A549 (cell line): ENCODE measurements at regions not wholly inside any gene's neighbourhood (a gene's known extent, or its start where the extent isn't known, plus 50 kb on each side); places are given as distances from the start of the nearest gene placed in this dataset.

ENCODE experiments used
- ATAC-seq, 2 experiments: fragments of 200-7000 bp in 1 of 2; fragments of >200 bp in 1 of 2; cut with Nextera tagmentation in 1 of 2; cut with Tn5 transposase in 1 of 2; 3 replicates each; pipeline versions ENCODE4 v1.8.0 to v1.9.1; 2018 to 2020; ENCODE audit warnings: mild to moderate bottlenecking in 1 of 2, moderate library complexity in 1 of 2
- CTCF ChIA-PET: fragments of 300-600 bp; sonication (Branson Sonifier 250); formaldehyde crosslinking; extraction: SDS; loops from one replicate; lab custom pipeline; 2021; ENCODE audit warnings: antibody characterized with exemption, inconsistent platforms; lab: Yijun Ruan, JAX
- POLR2A ChIA-PET: fragments of 350-600 bp; formaldehyde crosslinking; extraction: SDS; loops from one replicate; lab custom pipeline; 2021; ENCODE audit warnings: antibody characterized with exemption, inconsistent platforms; lab: Yijun Ruan, JAX
- DNase-seq, 2 experiments: peaks; one replicate each; pipeline versions ENCODE4 v3.0.0 to v3.0.0-alpha.2; 2011 to 2016; ENCODE audit warnings: low read depth in 1 of 2, low spot score in 1 of 2
- FAIRE-seq: peaks from 2 replicates; lab custom pipeline; 2011; peaks lifted over from hg19 to GRCh38; lab: Jason Lieb, UNC
- H3K27ac ChIP-seq, 2 experiments: fragments of >200 bp; sonication (Bioruptor Twin); formaldehyde crosslinking; 3 replicates each; pipeline ENCODE4 v1.5.1; 2016 to 2017
- H3K4me1 ChIP-seq: fragments of >200 bp; sonication (Bioruptor Twin); formaldehyde crosslinking; 3 replicates; pipeline ENCODE4 v1.6.1; 2016
- H3K4me2 ChIP-seq: fragments of >200 bp; sonication (Bioruptor Twin); formaldehyde crosslinking; 3 replicates; pipeline ENCODE4 v1.6.1; 2016
- H3K4me3 ChIP-seq: fragments of >200 bp; sonication (Bioruptor Twin); formaldehyde crosslinking; 3 replicates; pipeline ENCODE4 v1.5.1; 2016
- H3K9me3 ChIP-seq: fragments of >200 bp; sonication (Bioruptor Twin); formaldehyde crosslinking; 3 replicates; pipeline ENCODE4 v1.6.1; 2016
- BCL3 ChIP-seq: fragments of >200 bp; sonication (Bioruptor Twin); formaldehyde crosslinking; IDR thresholded peaks from 3 replicates; pipeline ENCODE4 v1.6.1; 2016
- CBX8 ChIP-seq: fragments of 200-600 bp; sonication (generic); IDR thresholded peaks from 2 replicates; pipeline ENCODE4 v1.6.1; 2016
- CEBPB ChIP-seq, 2 experiments: fragments of >200 bp in 1 of 2; sonication (Bioruptor Twin) in 1 of 2; formaldehyde crosslinking in 1 of 2; IDR thresholded peaks; 2 replicates each; pipeline ENCODE4 v1.6.1; 2012 to 2016
- CHD4 ChIP-seq: fragments of 200-600 bp; sonication (generic); IDR thresholded peaks from 2 replicates; pipeline ENCODE4 v1.6.1; 2016; ENCODE audit warnings: antibody characterized with exemption, mild to moderate bottlenecking, borderline replicate concordance
- EHMT2 ChIP-seq: fragments of 200-600 bp; sonication (generic); IDR thresholded peaks from 2 replicates; pipeline ENCODE4 v1.6.1; 2016; ENCODE audit warnings: antibody characterized with exemption, low read depth, mild to moderate bottlenecking, moderate library complexity
- EP300 ChIP-seq, 2 experiments: fragments of >200 bp; sonication (Bioruptor Twin); formaldehyde crosslinking; IDR thresholded peaks; 2 replicates in 1 of 2; 3 replicates in 1 of 2; pipeline ENCODE4 v1.6.1; 2016 to 2017
- GATA3 ChIP-seq: IDR thresholded peaks from 2 replicates; pipeline ENCODE4 v1.6.1; 2012; ENCODE audit warnings: borderline replicate concordance
- HOXB5 ChIP-seq: fragments of 250-450 bp; sonication (Bioruptor Pico); IDR thresholded peaks from 2 replicates; pipeline ENCODE4 v1.5.0; 2020; ENCODE audit warnings: mild to moderate bottlenecking, moderate library complexity
- JUNB ChIP-seq: fragments of >200 bp; sonication (Bioruptor Twin); formaldehyde crosslinking; IDR thresholded peaks from 2 replicates; pipeline ENCODE4 v1.6.1; 2016
- MAFK ChIP-seq: fragments of 450-650 bp; IDR thresholded peaks from 2 replicates; pipeline ENCODE4 v1.6.1; 2014; ENCODE audit not compliant: partially characterized antibody
- MAX ChIP-seq: IDR thresholded peaks from 2 replicates; pipeline ENCODE4 v1.6.1; 2012
- MYC ChIP-seq: IDR thresholded peaks from 2 replicates; pipeline ENCODE4 v1.6.1; 2012; ENCODE audit warnings: mild to moderate bottlenecking, inconsistent platforms, low read length, improper control_type of control experiment, borderline replicate concordance
- NR3C1 ChIP-seq: fragments of >200 bp; sonication (Bioruptor Twin); formaldehyde crosslinking; IDR thresholded peaks from 3 replicates; pipeline ENCODE4 v1.6.1; 2017
- POLR2A ChIP-seq: IDR thresholded peaks from 2 replicates; pipeline ENCODE4 v1.6.1; 2012; ENCODE audit warnings: mild to moderate bottlenecking, low read length
- POLR2AphosphoS2 ChIP-seq: conservative IDR thresholded peaks from 2 replicates; pipeline ENCODE4 v1.6.1; 2012; ENCODE audit warnings: low read length, improper control_type of control experiment, inconsistent platforms
- RAD21 ChIP-seq, 2 experiments: fragments of >200 bp in 1 of 2; sonication (Bioruptor Twin) in 1 of 2; formaldehyde crosslinking in 1 of 2; IDR thresholded peaks in 1 of 2; conservative IDR thresholded peaks in 1 of 2; 2 replicates in 1 of 2; 3 replicates in 1 of 2; pipeline ENCODE4 v1.6.1; 2012 to 2018; ENCODE audit warnings: inconsistent platforms in 1 of 2
- RARB ChIP-seq: fragments of 250-450 bp; sonication (Bioruptor Pico); IDR thresholded peaks from 2 replicates; pipeline ENCODE4 v1.8.0; 2021; ENCODE audit warnings: mild to moderate bottlenecking, moderate library complexity
- RCOR1 ChIP-seq: fragments of 150-350 bp; IDR thresholded peaks from 2 replicates; pipeline ENCODE4 v1.6.1; 2014; ENCODE audit warnings: antibody characterized with exemption, low read length, low read depth
- RFX5 ChIP-seq: fragments of 450-650 bp; IDR thresholded peaks from 2 replicates; pipeline ENCODE4 v1.7.1; 2014; ENCODE audit warnings: antibody characterized with exemption, mild to moderate bottlenecking, moderate library complexity
- RNF2 ChIP-seq: fragments of 200-600 bp; sonication (generic); IDR thresholded peaks from 2 replicates; pipeline ENCODE4 v1.6.1; 2016; ENCODE audit warnings: low read depth, mild to moderate bottlenecking, antibody characterized with exemption, moderate library complexity, borderline replicate concordance
- SREBF2 ChIP-seq: fragments of 450-650 bp; IDR thresholded peaks from 2 replicates; pipeline ENCODE4 v1.6.1; 2014; ENCODE audit warnings: mild to moderate bottlenecking, moderate library complexity
- TP53 ChIP-seq: fragments of 250-450 bp; sonication (Bioruptor Pico); IDR thresholded peaks from 2 replicates; pipeline ENCODE4 v1.5.0; 2021; ENCODE audit warnings: mild to moderate bottlenecking, moderate library complexity
- ZNF302 ChIP-seq: fragments of 250-450 bp; sonication (Bioruptor Pico); IDR thresholded peaks from 2 replicates; pipeline ENCODE4 v1.9.0; 2021; ENCODE audit warnings: inconsistent platforms, mild to moderate bottlenecking, moderate library complexity
- ZSCAN20 ChIP-seq: fragments of 250-450 bp; sonication (Bioruptor Pico); IDR thresholded peaks from 2 replicates; pipeline ENCODE4 v1.8.0; 2022; ENCODE audit warnings: mild to moderate bottlenecking, moderate library complexity
- WGBS: methylation state at CpG from one replicate; pipeline ENCODE4 v1.1.6; 2017; ENCODE audit errors: missing lambda C conversion rate; 5-methylcytosine and 5-hydroxymethylcytosine counted together
- TF ChIP-seq, protein P1 (sequence below): fragments of >200 bp; sonication (Bioruptor Twin); formaldehyde crosslinking; IDR thresholded peaks from 2 replicates; pipeline ENCODE4 v1.6.1; 2016
- TF ChIP-seq, protein P2 (sequence below): IDR thresholded peaks from 2 replicates; pipeline ENCODE4 v1.6.1; 2012
- TF ChIP-seq, protein P3 (sequence below): fragments of 250-450 bp; sonication (Bioruptor Pico); IDR thresholded peaks from 2 replicates; pipeline ENCODE4 v1.5.0; 2021; ENCODE audit warnings: mild to moderate bottlenecking, moderate library complexity, borderline replicate concordance

DNA sequence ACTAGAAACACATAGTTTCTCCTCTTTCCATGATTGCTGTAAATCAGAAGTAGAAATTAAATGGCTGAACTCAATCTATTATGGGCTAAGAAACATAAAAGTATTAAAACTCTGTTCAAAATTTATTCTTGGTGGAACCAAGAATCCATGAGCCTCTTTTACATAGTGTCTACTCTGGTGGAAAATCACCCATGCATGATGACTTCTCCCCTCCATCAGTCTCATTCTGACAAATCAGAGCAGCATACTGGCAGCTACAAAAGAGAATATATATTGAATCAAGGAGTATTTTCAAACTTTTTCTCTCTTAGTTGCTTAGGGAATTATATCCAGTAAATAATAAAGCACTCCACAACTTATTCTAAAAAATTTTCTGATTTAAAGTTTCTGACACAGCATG, 536.9 kb upstream of the CCDC54 start:
- TF ChIP-seq POLR2A (no peak), EHMT2 (no peak), RFX5 (no peak), RAD21 (conservative IDR thresholded peaks at IDR 0.05 in 1 of 2, IDR thresholded peaks at IDR 0.05 in 1 of 2) (no peak), BCL3 (no peak), CBX8 (no peak), GATA3 (no peak), NR3C1 (no peak), POLR2AphosphoS2 (no peak), ZSCAN20 (CRISPR knock-in tag) (no peak), MAFK (no peak), HOXB5 (no peak), RNF2 (no peak), MYC (no peak), ZNF302 (CRISPR knock-in tag) (no peak)
- TF ChIP-seq, protein P1, sequence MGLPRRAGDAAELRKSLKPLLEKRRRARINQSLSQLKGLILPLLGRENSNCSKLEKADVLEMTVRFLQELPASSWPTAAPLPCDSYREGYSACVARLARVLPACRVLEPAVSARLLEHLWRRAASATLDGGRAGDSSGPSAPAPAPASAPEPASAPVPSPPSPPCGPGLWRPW, result no peak
- TF ChIP-seq, protein P2, sequence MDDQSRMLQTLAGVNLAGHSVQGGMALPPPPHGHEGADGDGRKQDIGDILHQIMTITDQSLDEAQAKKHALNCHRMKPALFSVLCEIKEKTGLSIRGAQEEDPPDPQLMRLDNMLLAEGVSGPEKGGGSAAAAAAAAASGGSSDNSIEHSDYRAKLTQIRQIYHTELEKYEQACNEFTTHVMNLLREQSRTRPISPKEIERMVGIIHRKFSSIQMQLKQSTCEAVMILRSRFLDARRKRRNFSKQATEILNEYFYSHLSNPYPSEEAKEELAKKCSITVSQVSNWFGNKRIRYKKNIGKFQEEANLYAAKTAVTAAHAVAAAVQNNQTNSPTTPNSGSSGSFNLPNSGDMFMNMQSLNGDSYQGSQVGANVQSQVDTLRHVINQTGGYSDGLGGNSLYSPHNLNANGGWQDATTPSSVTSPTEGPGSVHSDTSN, result no peak
- ChIA-PET POLR2A (no interaction called here), CTCF (no interaction called here)
- Histone ChIP-seq H3K4me1 (no peaks in the 10 kb centered on the region), H3K27ac (no peak overlapping the region), H3K4me2 (no peak overlapping the region), H3K9me3 (no peaks in the 10 kb centered on the region), H3K4me3 (no peak overlapping the region)
- DNase-seq (no peak), FAIRE-seq (no peak), ATAC-seq (no peak)

DNA sequence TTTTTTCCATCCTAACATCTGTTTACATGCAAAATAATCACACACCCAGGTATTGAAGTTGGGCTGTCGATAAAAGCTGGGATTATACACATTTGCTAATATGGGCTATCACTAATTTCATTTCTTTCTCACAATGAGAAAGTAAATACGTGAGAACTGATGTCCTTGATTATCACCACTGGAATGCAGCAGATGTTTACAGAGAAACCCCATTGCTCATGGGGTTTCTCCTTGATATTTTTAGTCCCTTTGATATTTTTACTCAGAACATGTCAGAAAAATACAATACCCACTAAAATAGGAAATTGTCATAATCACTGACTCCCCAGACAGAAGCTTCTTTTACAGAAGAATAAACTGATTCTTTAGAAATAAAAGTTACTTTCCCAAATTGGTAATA, 535.1 kb upstream of the CCDC54 start:
- Histone ChIP-seq H3K4me3 (no peak overlapping the region), H3K9me3 (no peaks in the 10 kb centered on the region), H3K4me2 (no peak overlapping the region), H3K4me1 (no peaks in the 10 kb centered on the region), H3K27ac (no peak overlapping the region)
- CTCF ChIA-PET, result no interaction called here
- FAIRE-seq, result no peak
- DNase-seq, result no peak
- WGBS, result 24% methylated on average over 2 of the region's 2 CpGs
- POLR2A ChIA-PET, result interaction anchor here (0.7 kb wide), 1 partner anchor 997 kb away, joined by 4 read pairs; no protein-coding TSS in a partner anchor
- ATAC-seq, result no peak
- TF ChIP-seq, protein P3, sequence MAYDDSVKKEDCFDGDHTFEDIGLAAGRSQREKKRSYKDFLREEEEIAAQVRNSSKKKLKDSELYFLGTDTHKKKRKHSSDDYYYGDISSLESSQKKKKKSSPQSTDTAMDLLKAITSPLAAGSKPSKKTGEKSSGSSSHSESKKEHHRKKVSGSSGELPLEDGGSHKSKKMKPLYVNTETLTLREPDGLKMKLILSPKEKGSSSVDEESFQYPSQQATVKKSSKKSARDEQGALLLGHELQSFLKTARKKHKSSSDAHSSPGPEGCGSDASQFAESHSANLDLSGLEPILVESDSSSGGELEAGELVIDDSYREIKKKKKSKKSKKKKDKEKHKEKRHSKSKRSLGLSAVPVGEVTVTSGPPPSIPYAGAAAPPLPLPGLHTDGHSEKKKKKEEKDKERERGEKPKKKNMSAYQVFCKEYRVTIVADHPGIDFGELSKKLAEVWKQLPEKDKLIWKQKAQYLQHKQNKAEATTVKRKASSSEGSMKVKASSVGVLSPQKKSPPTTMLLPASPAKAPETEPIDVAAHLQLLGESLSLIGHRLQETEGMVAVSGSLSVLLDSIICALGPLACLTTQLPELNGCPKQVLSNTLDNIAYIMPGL (CRISPR knock-in tag), result no peak
- no peak for TF ChIP-seq EHMT2
- no peak for TF ChIP-seq RCOR1
- no peak for TF ChIP-seq MAX
- TF ChIP-seq BCL3, result no peak
- TF ChIP-seq CEBPB (IDR thresholded peaks at IDR 0.05), result no peak
- no peak for TF ChIP-seq TP53 (CRISPR knock-in tag)
- TF ChIP-seq EP300 (IDR thresholded peaks at IDR 0.05), result no peak
- TF ChIP-seq CHD4, result no peak
- TF ChIP-seq SREBF2, result no peak
- no peak for TF ChIP-seq JUNB
- TF ChIP-seq RARB (CRISPR knock-in tag), result no peak
